SK-N-SH treated with all-trans-retinoic acid at 6 μM for 48 hours (cell line): ENCODE measurements at regions not wholly inside any gene's neighbourhood (a gene's known extent, or its start where the extent isn't known, plus 50 kb on each side); places are given as distances from the start of the nearest gene placed in this dataset.

Experiments used
- CREB5 ChIP-seq: fragments of 250-450 bp; sonication (Bioruptor Pico); IDR thresholded peaks from 2 replicates; pipeline ENCODE4 v1.5.1; 2020; ENCODE audit warnings: low read depth, mild to moderate bottlenecking, moderate library complexity
- CSDC2 ChIP-seq: fragments of 250-450 bp; sonication (Bioruptor Pico); IDR thresholded peaks from 2 replicates; pipeline ENCODE4 v1.5.0; 2020; ENCODE audit warnings: mild to moderate bottlenecking, moderate library complexity
- POU6F1 ChIP-seq: fragments of 250-450 bp; sonication (Bioruptor Pico); IDR thresholded peaks from 2 replicates; pipeline ENCODE4 v1.8.0; 2021; ENCODE audit warnings: low read depth, mild to moderate bottlenecking, moderate library complexity, borderline replicate concordance
- RARB ChIP-seq: fragments of 250-450 bp; sonication (Bioruptor Pico); IDR thresholded peaks from 2 replicates; pipeline ENCODE4 v1.8.0; 2021; ENCODE audit warnings: mild to moderate bottlenecking, moderate library complexity
- SNAI2 ChIP-seq: fragments of 250-450 bp; sonication (Bioruptor Pico); IDR thresholded peaks from 2 replicates; pipeline ENCODE4 v1.5.0; 2020; ENCODE audit warnings: mild to moderate bottlenecking, moderate library complexity
- TCF4 ChIP-seq: fragments of 250-450 bp; sonication (Bioruptor Pico); IDR thresholded peaks from 2 replicates; pipeline ENCODE4 v1.8.0; 2021; ENCODE audit warnings: mild to moderate bottlenecking, moderate library complexity, borderline replicate concordance
- ZNF565 ChIP-seq: fragments of 450-650 bp; formaldehyde crosslinking; conservative IDR thresholded peaks from 2 replicates; pipeline ENCODE4 v1.5.0; 2020; ENCODE audit warnings: low read depth, mild to moderate bottlenecking, moderate library complexity

GRCh38 chr3:194811118-194811517 lies 125.4 kb downstream of the FAM43A start:
- TF ChIP-seq RARB, result no peak
- TF ChIP-seq CSDC2 (CRISPR knock-in tag), result no peak
- TF ChIP-seq SNAI2 (CRISPR knock-in tag), result no peak
- TF ChIP-seq ZNF565, result no peak
- TF ChIP-seq CREB5, result no peak
- no peak for TF ChIP-seq POU6F1
- TF ChIP-seq TCF4 (CRISPR knock-in tag), result no peak
